ENCODE measurements at regions not wholly inside any gene's neighbourhood (a gene's known extent, or its start where the extent isn't known, plus 50 kb on each side); places are given as distances from the start of the nearest gene placed in this dataset.

- no peak for TF ChIP-seq POLR2AphosphoS5 (IDR thresholded peaks at IDR 0.05; ENCODE audit: borderline replicate concordance, low read depth, low read length)
- TF ChIP-seq EZH2 (IDR thresholded peaks at IDR 0.05), result no peak
Observed at GRCh38 chr1:199639453-199639852, 388.1 kb upstream of the NR5A2 start.

Measured in SK-N-MC (cell line).